ENCODE measurements at regions not wholly inside any gene's neighbourhood (a gene's known extent, or its start where the extent isn't known, plus 50 kb on each side); places are given as distances from the start of the nearest gene placed in this dataset.

GRCh38 chr13:110777251-110777820 is 63.8 kb downstream of the ING1 start:
- TF ChIP-seq, protein P1, sequence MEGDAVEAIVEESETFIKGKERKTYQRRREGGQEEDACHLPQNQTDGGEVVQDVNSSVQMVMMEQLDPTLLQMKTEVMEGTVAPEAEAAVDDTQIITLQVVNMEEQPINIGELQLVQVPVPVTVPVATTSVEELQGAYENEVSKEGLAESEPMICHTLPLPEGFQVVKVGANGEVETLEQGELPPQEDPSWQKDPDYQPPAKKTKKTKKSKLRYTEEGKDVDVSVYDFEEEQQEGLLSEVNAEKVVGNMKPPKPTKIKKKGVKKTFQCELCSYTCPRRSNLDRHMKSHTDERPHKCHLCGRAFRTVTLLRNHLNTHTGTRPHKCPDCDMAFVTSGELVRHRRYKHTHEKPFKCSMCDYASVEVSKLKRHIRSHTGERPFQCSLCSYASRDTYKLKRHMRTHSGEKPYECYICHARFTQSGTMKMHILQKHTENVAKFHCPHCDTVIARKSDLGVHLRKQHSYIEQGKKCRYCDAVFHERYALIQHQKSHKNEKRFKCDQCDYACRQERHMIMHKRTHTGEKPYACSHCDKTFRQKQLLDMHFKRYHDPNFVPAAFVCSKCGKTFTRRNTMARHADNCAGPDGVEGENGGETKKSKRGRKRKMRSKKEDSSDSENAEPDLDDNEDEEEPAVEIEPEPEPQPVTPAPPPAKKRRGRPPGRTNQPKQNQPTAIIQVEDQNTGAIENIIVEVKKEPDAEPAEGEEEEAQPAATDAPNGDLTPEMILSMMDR (conservative IDR thresholded peaks at IDR 0.05; ENCODE audit: low read depth, low read length) = no peak
- TF ChIP-seq EZH2 (IDR thresholded peaks at IDR 0.05; ENCODE audit: low read length, unreplicated experiment) = no peak
- TF ChIP-seq EZH2phosphoT487 (IDR thresholded peaks at IDR 0.05; ENCODE audit: borderline replicate concordance, low read length) = no peak

Measured in PC-3 (cell line).